HG02642 (cell line): ENCODE measurements at regions not wholly inside any gene's neighbourhood (a gene's known extent, or its start where the extent isn't known, plus 50 kb on each side); places are given as distances from the start of the nearest gene placed in this dataset.

Experiments used
- ATAC-seq: cut with Tn5 transposase; IDR thresholded peaks from one replicate; pipeline ENCODE4 v1.9.1; 2021; ENCODE audit warnings: mild to moderate bottlenecking; ENCODE audit not compliant: unreplicated experiment, poor library complexity

DNA sequence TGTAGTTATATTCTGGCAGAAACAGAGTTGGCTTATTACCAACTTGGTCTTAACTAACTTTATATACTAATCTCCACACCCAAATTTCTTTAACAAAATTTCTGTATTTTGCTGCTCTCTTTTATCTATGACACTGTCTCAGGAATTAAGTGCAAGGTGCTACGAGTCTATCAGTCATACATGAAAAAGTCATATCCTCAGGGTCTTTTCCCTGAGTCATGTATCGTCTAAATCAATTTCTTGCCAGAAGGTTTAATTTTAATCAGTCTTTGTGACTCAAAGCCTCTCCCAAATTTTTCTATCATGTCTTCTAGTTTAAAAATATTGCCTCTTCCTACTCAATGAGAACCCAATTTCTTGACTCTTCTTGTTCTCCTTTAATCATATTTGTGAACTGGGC lies 1803.6 kb upstream of the PCDH7 start:
- no peak for ATAC-seq

DNA sequence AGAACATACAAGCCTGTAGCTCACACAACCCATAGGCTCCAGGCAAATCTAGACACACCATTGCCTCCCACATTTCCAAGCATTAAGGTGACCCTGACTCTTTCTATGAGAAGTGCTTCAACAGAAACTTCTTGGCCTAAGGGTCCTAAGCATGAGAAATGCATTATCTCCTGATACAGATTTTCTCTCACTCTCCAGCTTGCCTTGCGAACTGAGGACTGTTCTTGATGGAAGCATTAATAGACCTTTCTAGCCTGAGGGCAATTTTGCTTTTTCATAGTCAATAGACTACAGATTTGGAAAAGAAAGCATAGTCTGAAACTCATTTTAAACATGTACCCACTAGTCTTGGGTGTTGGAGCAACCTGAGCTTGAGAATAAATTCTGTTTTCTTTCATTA lies 1801.3 kb upstream of the PCDH7 start:
- no peak for ATAC-seq

DNA sequence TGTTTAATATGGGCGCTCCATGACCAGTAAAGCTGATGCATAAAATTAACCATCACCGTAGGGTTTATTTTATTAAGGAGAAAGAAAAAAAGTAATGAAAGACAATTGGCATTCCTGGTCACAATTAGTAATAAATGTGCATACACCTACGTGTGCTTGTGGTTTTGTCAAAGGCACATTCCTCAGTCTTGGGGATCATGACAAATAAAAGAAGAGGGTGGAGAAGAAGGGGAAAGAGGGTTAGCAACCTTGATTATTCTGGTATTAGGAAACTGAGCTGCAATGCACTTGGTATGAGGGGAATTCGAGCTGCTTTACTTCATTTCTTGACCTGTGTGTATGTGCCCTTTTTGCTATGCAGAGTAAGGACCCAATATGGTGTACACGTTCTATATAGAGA lies 1798.3 kb upstream of the PCDH7 start:
- no peak for ATAC-seq

- no peak for ATAC-seq
These were observed 1794.0 kb upstream of the PCDH7 start for GRCh38 chr4:28926156-28926555.

DNA sequence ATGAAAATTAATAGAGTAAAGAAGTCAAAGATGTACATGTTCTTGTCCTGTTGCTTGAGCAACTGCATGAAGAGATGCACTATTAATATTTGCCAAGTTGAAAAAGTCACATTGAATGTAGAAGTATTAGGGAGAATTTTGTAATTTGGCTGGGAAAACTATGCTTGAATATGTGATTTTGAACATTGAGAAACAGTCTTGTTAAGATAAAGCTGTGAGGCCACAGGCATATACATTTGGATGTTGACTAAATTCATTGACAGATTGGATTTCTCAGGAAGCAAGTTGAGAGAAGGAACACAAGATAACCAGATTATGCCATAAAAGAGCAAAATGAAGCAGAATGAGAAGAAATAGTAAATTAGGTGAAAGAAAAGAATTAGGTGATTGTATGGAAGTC lies 1777.5 kb upstream of the PCDH7 start:
- ATAC-seq, result no peak

DNA sequence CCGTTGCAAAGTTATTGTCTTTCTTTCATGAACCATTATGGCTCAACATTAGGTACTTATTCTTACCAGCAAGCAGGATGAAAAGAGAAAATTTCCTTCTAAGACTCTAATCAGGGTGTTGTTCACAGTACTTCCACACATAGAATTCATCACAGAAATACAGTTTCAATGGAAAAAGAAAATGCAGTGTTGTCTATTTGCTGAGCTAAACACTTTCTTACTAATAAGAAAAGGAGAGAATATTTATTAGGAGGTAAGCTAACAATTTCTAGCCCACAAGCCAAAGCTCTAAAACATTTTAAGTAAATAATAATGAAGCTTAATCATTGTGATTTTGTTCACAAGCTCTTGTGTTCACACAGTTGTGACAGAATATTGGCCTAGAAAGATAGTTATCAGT lies 1772.8 kb upstream of the PCDH7 start:
- no peak for ATAC-seq

DNA sequence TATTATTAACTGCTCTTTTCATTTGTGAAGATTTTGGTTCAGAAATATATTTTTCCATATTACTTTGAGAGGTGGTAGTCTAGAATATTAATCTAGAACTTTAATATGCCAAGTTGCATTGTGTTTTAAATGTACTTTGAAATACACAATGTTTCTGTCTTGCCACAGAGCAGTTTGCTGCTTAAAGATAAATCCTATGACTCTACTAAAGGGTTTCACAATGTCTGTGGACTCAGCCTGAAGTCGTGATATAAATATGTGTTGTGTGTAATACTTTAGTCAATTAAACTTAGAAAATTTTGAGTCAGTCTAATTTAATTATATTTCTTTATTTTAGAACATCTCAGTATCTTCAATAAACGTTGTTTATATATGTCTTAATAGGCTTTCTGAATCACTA lies 1771.7 kb upstream of the PCDH7 start:
- no peak for ATAC-seq

DNA sequence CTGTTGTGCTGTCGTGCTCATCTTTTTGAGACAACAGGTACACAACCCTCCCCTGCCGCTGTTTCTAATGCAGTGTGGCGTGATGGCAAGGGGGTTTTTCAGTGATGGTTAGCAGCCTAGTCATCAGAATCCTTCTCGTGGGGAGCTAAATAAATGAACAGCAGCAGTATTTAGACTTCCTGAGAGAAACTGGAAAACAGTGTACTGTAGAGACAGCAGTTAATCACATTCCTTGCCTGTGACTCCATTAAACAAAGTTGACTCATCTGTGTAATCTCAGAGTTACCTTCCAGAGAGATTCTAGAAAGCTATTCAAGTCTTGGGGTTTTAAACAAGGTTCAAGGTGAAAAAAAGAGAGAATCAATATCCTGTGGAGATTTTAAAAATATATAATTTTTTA lies 1753.2 kb upstream of the PCDH7 start:
- ATAC-seq, result no peak

GRCh38 chr4:28973587-28974350 lies 1746.4 kb upstream of the PCDH7 start:
- no peak for ATAC-seq

DNA sequence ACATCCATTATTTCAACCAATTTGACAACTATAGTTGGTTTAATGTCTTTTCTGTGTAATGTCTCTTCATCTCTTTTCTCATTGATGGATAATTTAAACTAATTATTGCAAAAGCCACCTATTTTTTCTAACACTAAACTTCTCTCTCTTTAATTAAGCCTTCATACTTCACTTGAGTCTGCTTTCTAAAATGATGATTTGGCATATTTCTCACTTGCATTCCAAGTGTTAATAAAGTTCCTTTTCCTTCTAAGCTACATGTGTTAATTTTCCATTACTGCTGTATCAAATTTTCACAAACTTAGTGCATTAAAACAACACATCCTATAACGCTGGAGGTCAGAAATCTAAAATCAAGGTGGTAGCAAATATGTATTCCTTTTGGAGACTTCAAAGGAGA lies 1743.8 kb upstream of the PCDH7 start:
- no peak for ATAC-seq

DNA sequence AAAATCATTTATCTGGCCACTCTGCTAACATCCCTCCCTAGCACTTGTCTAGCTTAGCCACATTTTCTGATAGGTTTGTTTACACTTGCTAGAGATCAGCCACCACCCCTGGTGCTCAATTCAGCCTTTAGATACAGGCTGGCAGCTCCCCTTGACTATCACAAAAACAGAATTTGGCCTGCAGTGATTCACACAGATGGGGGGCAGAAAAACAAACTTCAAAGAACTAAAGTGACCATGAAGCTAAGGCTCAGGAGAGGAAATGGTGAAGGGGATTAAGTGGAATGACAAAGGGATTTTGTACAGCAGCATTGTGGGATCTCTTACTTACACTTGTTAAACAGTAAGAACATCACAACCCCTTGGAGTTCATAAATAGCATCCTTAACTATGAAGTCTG lies 1718.0 kb upstream of the PCDH7 start:
- no peak for ATAC-seq

DNA sequence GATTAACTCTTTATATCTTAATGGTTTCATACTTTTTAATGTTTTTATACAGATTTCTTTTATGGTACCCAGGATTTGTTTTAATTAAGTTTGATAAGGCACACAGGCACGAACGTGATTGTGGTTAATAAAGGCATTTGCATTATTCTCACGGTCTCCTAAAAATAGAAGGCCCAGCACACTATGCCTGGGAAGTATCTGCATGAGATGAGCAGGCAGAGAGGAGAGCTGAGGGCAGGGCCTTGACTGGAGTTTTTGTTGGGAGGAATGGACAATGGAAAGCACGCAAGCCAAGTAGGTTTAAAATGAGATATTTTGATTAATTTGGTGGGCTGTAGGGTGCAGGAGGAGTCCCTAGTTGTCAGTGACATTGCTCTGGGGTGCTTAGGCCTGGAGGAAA lies 1714.3 kb upstream of the PCDH7 start:
- ATAC-seq, result no peak

DNA sequence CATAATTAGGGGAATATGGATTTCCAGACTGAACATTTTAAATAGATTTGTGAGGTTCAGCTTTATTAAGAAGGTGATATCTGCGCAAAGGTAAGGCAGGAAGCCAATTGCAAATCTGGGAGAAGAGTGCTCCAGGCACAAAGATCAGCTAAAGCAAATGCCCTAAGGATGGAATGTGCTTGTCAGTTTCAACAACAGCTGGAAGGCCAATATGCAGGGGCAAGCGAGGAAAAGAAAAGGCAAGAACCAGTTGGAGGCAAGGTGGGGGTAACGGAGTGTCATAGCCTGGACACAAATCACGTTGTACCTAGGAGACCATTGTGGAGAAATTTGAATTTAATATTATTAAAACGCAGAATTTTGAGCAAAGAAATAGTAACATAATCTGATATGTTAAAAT lies 1710.3 kb upstream of the PCDH7 start:
- ATAC-seq, result no peak

DNA sequence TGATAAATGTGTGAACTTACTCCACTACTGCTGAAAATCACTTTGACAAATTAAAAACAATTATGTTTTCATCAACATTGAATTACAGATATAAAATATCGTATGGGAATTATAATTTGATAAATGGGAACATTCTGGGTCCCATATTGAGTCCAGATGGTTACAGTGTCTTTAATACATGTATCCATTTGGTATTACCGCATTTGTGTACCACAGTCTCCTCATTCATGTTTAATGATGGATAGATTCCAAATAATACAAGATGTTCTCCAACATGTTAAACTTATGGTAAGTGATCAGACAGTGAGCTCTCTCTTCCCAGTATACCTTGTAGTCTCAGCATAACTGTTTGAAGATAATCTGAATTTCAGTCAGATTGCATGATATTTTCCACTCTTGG lies 1706.8 kb upstream of the PCDH7 start:
- no peak for ATAC-seq

GRCh38 chr4:29014555-29014954 lies 1705.6 kb upstream of the PCDH7 start:
- no peak for ATAC-seq

DNA sequence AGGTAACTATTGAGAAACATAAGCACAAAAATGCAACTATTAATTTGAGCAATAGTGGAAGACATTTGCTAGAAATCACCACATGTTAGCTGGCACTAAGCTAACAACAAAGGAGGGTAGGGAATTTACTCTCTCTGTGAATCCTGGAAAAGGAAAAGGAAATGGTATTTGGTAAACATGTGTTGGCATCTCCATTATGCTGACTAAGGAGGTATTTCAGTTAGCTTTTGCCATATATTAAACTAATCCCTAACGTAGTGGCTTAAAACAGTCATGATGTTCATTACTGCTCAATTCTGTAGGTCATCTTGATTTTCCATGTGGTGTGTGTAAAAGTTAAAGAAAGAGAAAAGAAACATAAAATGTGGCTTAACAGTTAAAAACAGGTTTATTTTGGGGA lies 1686.5 kb upstream of the PCDH7 start:
- no peak for ATAC-seq

GRCh38 chr4:29037501-29037900 lies 1682.7 kb upstream of the PCDH7 start:
- no peak for ATAC-seq

DNA sequence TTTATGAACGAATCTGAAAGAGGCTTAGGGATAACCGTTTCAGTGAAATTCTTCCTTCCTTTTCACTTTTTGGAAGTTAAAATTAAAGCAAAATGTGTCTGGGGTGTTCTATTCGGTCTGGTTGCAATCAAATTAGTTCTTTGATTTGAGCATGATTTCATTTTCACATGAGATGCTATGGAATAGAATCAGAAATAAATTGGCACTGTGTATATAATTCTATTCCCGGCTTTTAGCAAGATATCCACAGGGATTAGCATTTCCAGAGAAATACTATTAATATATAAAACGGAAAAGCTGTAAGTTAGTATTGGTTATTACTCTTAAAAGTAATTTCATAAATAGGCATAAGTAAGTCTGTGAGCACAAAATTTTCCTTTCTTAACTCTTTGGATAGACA lies 1676.8 kb upstream of the PCDH7 start:
- no peak for ATAC-seq

DNA sequence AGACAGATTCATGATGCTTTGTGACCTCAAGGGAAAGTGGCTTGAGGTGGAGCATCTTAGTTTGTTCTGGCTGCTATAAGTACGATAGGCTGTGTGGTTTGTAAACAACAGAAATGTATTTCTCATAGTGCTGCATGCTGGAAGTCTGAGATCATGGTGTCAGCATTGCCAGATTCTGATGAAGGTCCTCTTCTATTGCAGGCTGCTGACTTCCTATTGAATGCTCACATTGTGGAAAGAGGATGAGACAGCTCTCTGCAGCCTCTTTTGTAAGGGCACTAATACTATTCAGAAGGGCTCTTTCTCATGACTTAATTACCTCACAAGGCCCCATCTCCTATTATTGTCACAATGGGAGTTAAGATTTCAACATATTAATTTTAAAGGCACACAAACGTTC lies 1674.0 kb upstream of the PCDH7 start:
- ATAC-seq, result no peak

DNA sequence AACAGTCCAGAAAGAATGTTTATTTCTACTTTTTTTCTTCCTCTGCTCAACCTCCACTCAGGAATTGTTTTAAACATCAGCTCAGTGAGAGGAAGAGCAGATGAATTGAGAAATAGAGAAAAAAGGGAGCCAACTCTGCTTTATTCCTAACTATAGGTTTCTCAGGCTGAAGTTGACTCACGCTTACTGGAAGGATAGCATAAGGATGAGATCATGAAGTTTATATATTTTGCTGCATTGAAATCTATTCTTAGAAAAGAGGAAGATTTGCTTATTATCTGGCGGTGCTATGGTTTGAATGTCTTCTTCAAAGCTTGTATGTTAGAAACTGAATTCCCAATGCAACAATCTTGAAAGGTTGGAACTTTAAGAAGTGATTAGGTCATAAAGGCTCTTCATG lies 1673.4 kb upstream of the PCDH7 start:
- no peak for ATAC-seq

- no peak for ATAC-seq
These were observed 1672.7 kb upstream of the PCDH7 start for GRCh38 chr4:29047341-29048041.

- no peak for ATAC-seq
These were observed 1668.7 kb upstream of the PCDH7 start for GRCh38 chr4:29051381-29051965.
